GM12878 (cell line): ENCODE measurements at regions not wholly inside any gene's neighbourhood (a gene's known extent, or its start where the extent isn't known, plus 50 kb on each side); places are given as distances from the start of the nearest gene placed in this dataset.

ENCODE experiments used
- ATAC-seq: fragments of 200-7000 bp; cut with Tn5 transposase; 3 replicates; pipeline ENCODE4 v1.9.1; 2020; ENCODE audit warnings: mild to moderate bottlenecking, moderate library complexity
- BruUV-seq: library from RNA; stranded (reverse); fragments of 400-500 nt; replicated peaks from 2 replicates; lab custom pipeline; 2021; lab: Mats Ljungman, UMichigan
- CTCF ChIA-PET: fragments of 300-600 bp; sonication (Branson Sonifier 250); formaldehyde crosslinking; extraction: SDS; loops from one replicate; lab custom pipeline; 2021; ENCODE audit warnings: inconsistent platforms; lab: Yijun Ruan, JAX
- POLR2A ChIA-PET: fragments of 350-600 bp; formaldehyde crosslinking; extraction: SDS; loops from one replicate; lab custom pipeline; 2021; ENCODE audit warnings: inconsistent platforms; lab: Charles Lee
- RAD21 ChIA-PET: fragments of 300-600 bp; sonication (Branson Sonifier 250); formaldehyde crosslinking; loops from one replicate; lab custom pipeline; 2023; ENCODE audit warnings: antibody characterized with exemption; ENCODE audit not compliant: unreplicated experiment; lab: Charles Lee
- SMC1A ChIA-PET: fragments of 300-600 bp; sonication (Branson Sonifier 250); formaldehyde crosslinking; loops from one replicate; lab custom pipeline; 2023; ENCODE audit not compliant: unreplicated experiment, uncharacterized antibody; lab: Charles Lee
- DNase-seq: peaks from one replicate; pipeline ENCODE4 v3.0.0-alpha.2; 2011; ENCODE audit warnings: low read depth, low spot score
- FAIRE-seq: peaks from 3 replicates; lab custom pipeline; 2011; peaks lifted over from hg19 to GRCh38; lab: Jason Lieb, UNC
- H2AFZ ChIP-seq: 2 replicates; pipeline ENCODE4 v1.6.0; 2011; ENCODE audit warnings: low read depth, low read length, control low read depth; ENCODE audit not compliant: control insufficient read depth
- H3K27ac ChIP-seq: 2 replicates; pipeline ENCODE4 v1.5.1; 2011; ENCODE audit warnings: control low read depth; ENCODE audit not compliant: control insufficient read depth, insufficient read depth
- H3K27me3 ChIP-seq, 2 experiments: replicated peaks in 1 of 2; 2 replicates each; pipeline versions ENCODE4 v1.6.0 to v1.6.1; 2011; ENCODE audit warnings: low read length in 1 of 2; ENCODE audit not compliant: control insufficient read depth in 2 of 2, insufficient read depth in 2 of 2
- H3K36me3 ChIP-seq, 2 experiments: 2 replicates each; pipeline ENCODE4 v1.5.1; 2011; ENCODE audit warnings: low read length in 1 of 2; ENCODE audit not compliant: control insufficient read depth in 2 of 2, insufficient read depth in 2 of 2
- H3K4me1 ChIP-seq: 2 replicates; pipeline ENCODE4 v1.6.1; 2011; ENCODE audit warnings: mild to moderate bottlenecking, low read length, moderate library complexity, mixed read lengths; ENCODE audit not compliant: control insufficient read depth, insufficient read depth
- H3K4me2 ChIP-seq: 2 replicates; pipeline ENCODE4 v1.6.0; 2011; ENCODE audit warnings: control low read depth; ENCODE audit not compliant: control insufficient read depth, insufficient read depth
- H3K4me3 ChIP-seq: fragments of 200-600 bp; sonication (generic); 2 replicates; pipeline ENCODE4 v1.5.1; 2016
- H3K79me2 ChIP-seq: 2 replicates; pipeline ENCODE4 v1.6.0; 2011; ENCODE audit warnings: low read length; ENCODE audit not compliant: control insufficient read depth, insufficient read depth
- H3K9ac ChIP-seq: 2 replicates; pipeline ENCODE4 v1.8.0; 2011; ENCODE audit warnings: low read length, control low read depth, mixed read lengths; ENCODE audit not compliant: control insufficient read depth, insufficient read depth
- H3K9me3 ChIP-seq: replicated peaks from 3 replicates; pipeline ENCODE4 v1.5.1; 2011; ENCODE audit warnings: mild to moderate bottlenecking, low read length; ENCODE audit not compliant: control insufficient read depth, insufficient read depth
- H4K20me1 ChIP-seq: 2 replicates; pipeline ENCODE4 v1.6.0; 2011; ENCODE audit not compliant: control insufficient read depth, insufficient read depth
- ASH2L ChIP-seq: fragments of 300-600, 200-600 bp; sonication (generic); IDR thresholded peaks from 2 replicates; pipeline ENCODE4 v1.6.1; 2017; ENCODE audit warnings: low read depth, mild to moderate bottlenecking, borderline replicate concordance
- ATF7 ChIP-seq: fragments of 450-650 bp; IDR thresholded peaks from 2 replicates; pipeline ENCODE4 v1.6.1; 2016; ENCODE audit warnings: low read depth, mild to moderate bottlenecking
- CHD4 ChIP-seq: fragments of 200-600 bp; sonication (generic); IDR thresholded peaks from 2 replicates; pipeline ENCODE4 v1.6.1; 2016; ENCODE audit warnings: mild to moderate bottlenecking
- E2F8 ChIP-seq: fragments of 450-650 bp; IDR thresholded peaks from 2 replicates; pipeline ENCODE4 v1.6.1; 2018; ENCODE audit warnings: mild to moderate bottlenecking, low read depth, moderate library complexity; ENCODE audit not compliant: partially characterized antibody
- HDAC2 ChIP-seq: fragments of 200-600 bp; sonication (generic); IDR thresholded peaks from 2 replicates; pipeline ENCODE4 v1.6.1; 2017
- JUND ChIP-seq: IDR thresholded peaks from 2 replicates; pipeline ENCODE4 v1.6.1; 2012; ENCODE audit warnings: low read depth, mild to moderate bottlenecking, low read length, improper control_type of control experiment, moderate library complexity
- POLR2AphosphoS2 ChIP-seq: IDR thresholded peaks from 2 replicates; pipeline ENCODE4 v1.6.1; 2011; ENCODE audit warnings: low read depth, mild to moderate bottlenecking, low read length, improper control_type of control experiment, moderate library complexity
- RAD51 ChIP-seq: fragments of 450-650 bp; IDR thresholded peaks from 2 replicates; pipeline ENCODE4 v1.6.1; 2016; ENCODE audit warnings: moderate library complexity, mild to moderate bottlenecking, inconsistent platforms
- RCOR1 ChIP-seq: conservative IDR thresholded peaks from 2 replicates; pipeline ENCODE4 v1.6.1; 2012; ENCODE audit warnings: low read depth, low read length, improper control_type of control experiment
- RFX5 ChIP-seq: IDR thresholded peaks from 2 replicates; pipeline ENCODE4 v1.6.1; 2011; ENCODE audit warnings: low read depth, low read length, improper control_type of control experiment
- SRF ChIP-seq, 2 experiments: IDR thresholded peaks; 2 replicates each; pipeline ENCODE4 v1.6.1; 2011; ENCODE audit warnings: low read depth in 2 of 2, low read length in 2 of 2, mild to moderate bottlenecking in 1 of 2, moderate library complexity in 1 of 2
- STAT3 ChIP-seq: IDR thresholded peaks from 2 replicates; pipeline ENCODE4 v1.6.1; 2011; ENCODE audit warnings: low read depth, low read length, improper control_type of control experiment
- SUPT20H ChIP-seq: IDR thresholded peaks from 2 replicates; pipeline ENCODE4 v1.6.1; 2011; ENCODE audit warnings: low read depth, mild to moderate bottlenecking, low read length, moderate library complexity, borderline replicate concordance; ENCODE audit not compliant: control insufficient read depth
- TAF1 ChIP-seq: IDR thresholded peaks from 2 replicates; pipeline ENCODE4 v1.6.1; 2011; ENCODE audit warnings: mild to moderate bottlenecking, low read depth, low read length, borderline replicate concordance
- TCF12 ChIP-seq: IDR thresholded peaks from 2 replicates; pipeline ENCODE4 v1.6.1; 2011; ENCODE audit warnings: low read depth, mild to moderate bottlenecking, low read length
- ZNF24 ChIP-seq: fragments of 450-650 bp; IDR thresholded peaks from 2 replicates; pipeline ENCODE4 v1.6.1; 2017; ENCODE audit warnings: antibody characterized with exemption, mild to moderate bottlenecking
- WGBS: methylation state at CpG from one replicate; pipeline ENCODE4 v1.1.6; 2016; ENCODE audit warnings: low lambda C conversion rate; ENCODE audit not compliant: insufficient replicate concordance, insufficient coverage; ENCODE audit errors: missing lambda C conversion rate; 5-methylcytosine and 5-hydroxymethylcytosine counted together
- in situ Hi-C: fragments of 300-500 bp; cut with MboI; formaldehyde crosslinking; loops from 9 replicates; pipeline ENCODE4 v1.14.3; 2018; ENCODE audit warnings: mixed read lengths
- intact Hi-C: fragments of 100-400 bp; cut with micrococcal nuclease; formaldehyde crosslinking; loops from one replicate; pipeline ENCODE4 v1.14.2; 2022; ENCODE audit not compliant: unreplicated experiment
- TF ChIP-seq, protein P1 (sequence below): fragments of 150-350 bp; IDR thresholded peaks from 2 replicates; pipeline ENCODE4 v1.6.1; 2016; ENCODE audit warnings: low read depth, low read length

DNA sequence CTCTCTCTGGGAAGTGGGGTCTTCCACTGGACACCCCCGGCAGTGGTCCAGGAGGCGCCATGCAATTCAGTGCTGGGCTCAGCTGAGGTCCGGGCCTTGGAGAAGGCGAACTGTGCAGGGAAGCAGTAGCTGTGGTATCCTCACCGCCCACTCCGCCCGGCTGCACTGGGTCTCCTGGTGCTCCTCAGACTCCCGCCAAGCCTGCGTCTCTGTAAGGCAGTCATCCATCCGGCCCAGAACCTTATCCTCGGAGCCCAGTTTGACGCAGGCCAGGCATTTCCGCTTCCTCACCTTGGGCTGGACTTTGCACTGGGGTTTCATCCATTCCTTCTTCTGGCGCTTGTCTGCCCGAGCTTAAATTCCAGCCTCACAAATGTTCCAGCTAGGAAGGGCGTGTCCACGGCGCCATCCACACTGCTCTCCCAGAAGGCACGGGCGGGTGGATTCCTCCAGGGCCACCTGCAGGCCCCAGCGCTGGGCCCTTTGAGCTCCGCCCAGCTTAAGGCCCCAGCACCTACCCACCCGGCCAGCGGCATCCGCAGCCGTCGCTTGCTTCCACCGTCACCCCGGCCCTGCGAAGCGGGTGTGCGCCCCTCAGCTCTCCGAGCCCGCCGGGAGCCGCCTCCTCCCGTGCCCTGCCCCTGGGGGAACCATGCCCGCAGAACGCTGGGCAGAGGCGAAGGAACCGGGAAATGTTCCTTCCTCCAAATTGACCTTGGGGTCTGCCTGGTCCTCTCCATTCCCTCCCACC is 1884.8 kb downstream of the TP53TG3F start:
- Histone ChIP-seq H3K27ac (no peak overlapping the region), H3K79me2 (no peaks in the 10 kb centered on the region), H2AFZ (no peak overlapping the region), H3K27me3 (no peaks in the 10 kb centered on the region), H3K4me2 (no peak overlapping the region), H3K9me3 (no peaks in the 10 kb centered on the region; the same call in 2 of the 3 replicates), H3K9ac (no peak overlapping the region), H3K4me1 (no peaks in the 10 kb centered on the region), H4K20me1 (no peaks in the 10 kb centered on the region), H3K4me3 (no peak overlapping the region), H3K36me3 (no peaks in the 10 kb centered on the region)
- in situ Hi-C loops = no loop called here
- WGBS = 70% methylated on average over 40 of the region's 41 CpGs
- FAIRE-seq (no peak), DNase-seq (no peak), ATAC-seq (no peak)
- TF ChIP-seq CHD4 (no peak), TCF12 (no peak), HDAC2 (no peak), SRF (IDR thresholded peaks at IDR 0.05; ENCODE audit: low read depth in 2 of 2, low read length in 2 of 2) (no peak), ATF7 (no peak), JUND (no peak), STAT3 (no peak), POLR2AphosphoS2 (no peak), SUPT20H (no peak), TAF1 (no peak), E2F8 (no peak), RFX5 (no peak), RCOR1 (no peak), RAD51 (no peak), ASH2L (no peak), ZNF24 (no peak)
- TF ChIP-seq, protein P1, sequence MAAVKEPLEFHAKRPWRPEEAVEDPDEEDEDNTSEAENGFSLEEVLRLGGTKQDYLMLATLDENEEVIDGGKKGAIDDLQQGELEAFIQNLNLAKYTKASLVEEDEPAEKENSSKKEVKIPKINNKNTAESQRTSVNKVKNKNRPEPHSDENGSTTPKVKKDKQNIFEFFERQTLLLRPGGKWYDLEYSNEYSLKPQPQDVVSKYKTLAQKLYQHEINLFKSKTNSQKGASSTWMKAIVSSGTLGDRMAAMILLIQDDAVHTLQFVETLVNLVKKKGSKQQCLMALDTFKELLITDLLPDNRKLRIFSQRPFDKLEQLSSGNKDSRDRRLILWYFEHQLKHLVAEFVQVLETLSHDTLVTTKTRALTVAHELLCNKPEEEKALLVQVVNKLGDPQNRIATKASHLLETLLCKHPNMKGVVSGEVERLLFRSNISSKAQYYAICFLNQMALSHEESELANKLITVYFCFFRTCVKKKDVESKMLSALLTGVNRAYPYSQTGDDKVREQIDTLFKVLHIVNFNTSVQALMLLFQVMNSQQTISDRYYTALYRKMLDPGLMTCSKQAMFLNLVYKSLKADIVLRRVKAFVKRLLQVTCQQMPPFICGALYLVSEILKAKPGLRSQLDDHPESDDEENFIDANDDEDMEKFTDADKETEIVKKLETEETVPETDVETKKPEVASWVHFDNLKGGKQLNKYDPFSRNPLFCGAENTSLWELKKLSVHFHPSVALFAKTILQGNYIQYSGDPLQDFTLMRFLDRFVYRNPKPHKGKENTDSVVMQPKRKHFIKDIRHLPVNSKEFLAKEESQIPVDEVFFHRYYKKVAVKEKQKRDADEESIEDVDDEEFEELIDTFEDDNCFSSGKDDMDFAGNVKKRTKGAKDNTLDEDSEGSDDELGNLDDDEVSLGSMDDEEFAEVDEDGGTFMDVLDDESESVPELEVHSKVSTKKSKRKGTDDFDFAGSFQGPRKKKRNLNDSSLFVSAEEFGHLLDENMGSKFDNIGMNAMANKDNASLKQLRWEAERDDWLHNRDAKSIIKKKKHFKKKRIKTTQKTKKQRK = no peak
- ChIA-PET RAD21 (no interaction called here), CTCF (no interaction called here), SMC1A (no interaction called here), POLR2A (no interaction called here)
- no TSS peak for BruUV-seq
- intact Hi-C loops = loop anchor here (10.0 kb wide), 1 partner anchor 151 kb away; no protein-coding TSS in a partner anchor
